Astrocyte of the spinal cord (primary cell): ENCODE measurements at regions not wholly inside any gene's neighbourhood (a gene's known extent, or its start where the extent isn't known, plus 50 kb on each side); places are given as distances from the start of the nearest gene placed in this dataset.

Experiments
- DNase-seq: peaks from one replicate; pipeline ENCODE4 v3.0.0; 2011; ENCODE audit warnings: low read depth, low spot score
- H3K4me3 ChIP-seq: 2 replicates; pipeline ENCODE4 v1.5.1; 2011; ENCODE audit warnings: low read depth, mild to moderate bottlenecking, low read length, moderate library complexity
- in situ Hi-C: cut with HindIII; loops from 2 replicates; pipeline ENCODE4 v1.10.0; 2017; ENCODE audit warnings: low sequenced_read_pairs
- TF ChIP-seq, protein P1 (sequence below): IDR thresholded peaks from 2 replicates; pipeline ENCODE4 v1.5.1; 2012; ENCODE audit warnings: low read depth, mild to moderate bottlenecking, low read length, inconsistent platforms

DNA sequence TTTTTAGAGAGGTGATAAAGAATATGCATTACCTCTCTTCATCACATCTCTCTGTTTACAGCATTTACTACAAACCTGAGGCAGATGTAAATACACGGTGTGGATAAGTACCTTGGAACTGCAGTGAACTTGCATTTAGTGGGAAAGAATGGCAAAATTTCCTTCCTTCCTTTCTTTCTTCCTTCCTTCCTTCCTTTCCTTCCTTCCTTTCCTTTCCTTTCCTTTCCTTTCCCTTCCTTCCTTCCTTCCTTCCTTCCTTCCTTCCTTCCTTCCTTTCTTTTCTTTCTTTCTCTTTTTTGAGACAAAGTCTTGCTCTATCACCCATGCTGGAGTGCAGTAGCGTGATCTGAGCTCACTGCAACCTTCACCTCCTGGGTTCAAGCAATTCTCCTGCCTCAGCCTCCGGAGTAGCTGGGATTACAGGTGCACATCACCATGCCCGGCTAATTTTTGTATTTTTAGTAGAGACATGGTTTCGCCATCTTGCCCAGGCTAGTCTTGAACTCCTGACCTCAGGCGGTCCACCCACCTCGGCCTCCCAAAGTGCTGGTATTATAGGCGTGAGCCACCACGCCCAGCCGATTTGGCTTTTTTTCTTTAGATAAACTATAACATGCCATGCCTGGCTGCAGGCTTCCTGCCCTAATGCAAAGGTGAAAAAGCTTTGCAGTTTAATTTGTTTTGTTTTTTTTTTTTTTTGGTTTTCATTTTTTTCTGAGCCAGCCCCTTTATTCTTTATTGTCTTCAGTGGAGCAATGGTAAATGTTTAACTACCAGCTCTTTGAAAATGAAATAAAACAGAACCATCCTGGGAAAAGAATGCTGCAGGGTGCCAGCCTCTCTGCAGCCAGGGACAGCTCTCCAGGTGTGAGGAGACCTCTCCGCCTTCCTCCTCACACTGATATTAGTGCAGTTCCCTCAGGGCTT lies 64.2 kb upstream of the NEDD9 start:
- no peak for DNase-seq
- in situ Hi-C loops: no loop called here
- H3K4me3 ChIP-seq: no peak overlapping the region
- TF ChIP-seq, protein P1, sequence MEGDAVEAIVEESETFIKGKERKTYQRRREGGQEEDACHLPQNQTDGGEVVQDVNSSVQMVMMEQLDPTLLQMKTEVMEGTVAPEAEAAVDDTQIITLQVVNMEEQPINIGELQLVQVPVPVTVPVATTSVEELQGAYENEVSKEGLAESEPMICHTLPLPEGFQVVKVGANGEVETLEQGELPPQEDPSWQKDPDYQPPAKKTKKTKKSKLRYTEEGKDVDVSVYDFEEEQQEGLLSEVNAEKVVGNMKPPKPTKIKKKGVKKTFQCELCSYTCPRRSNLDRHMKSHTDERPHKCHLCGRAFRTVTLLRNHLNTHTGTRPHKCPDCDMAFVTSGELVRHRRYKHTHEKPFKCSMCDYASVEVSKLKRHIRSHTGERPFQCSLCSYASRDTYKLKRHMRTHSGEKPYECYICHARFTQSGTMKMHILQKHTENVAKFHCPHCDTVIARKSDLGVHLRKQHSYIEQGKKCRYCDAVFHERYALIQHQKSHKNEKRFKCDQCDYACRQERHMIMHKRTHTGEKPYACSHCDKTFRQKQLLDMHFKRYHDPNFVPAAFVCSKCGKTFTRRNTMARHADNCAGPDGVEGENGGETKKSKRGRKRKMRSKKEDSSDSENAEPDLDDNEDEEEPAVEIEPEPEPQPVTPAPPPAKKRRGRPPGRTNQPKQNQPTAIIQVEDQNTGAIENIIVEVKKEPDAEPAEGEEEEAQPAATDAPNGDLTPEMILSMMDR: no peak

DNA sequence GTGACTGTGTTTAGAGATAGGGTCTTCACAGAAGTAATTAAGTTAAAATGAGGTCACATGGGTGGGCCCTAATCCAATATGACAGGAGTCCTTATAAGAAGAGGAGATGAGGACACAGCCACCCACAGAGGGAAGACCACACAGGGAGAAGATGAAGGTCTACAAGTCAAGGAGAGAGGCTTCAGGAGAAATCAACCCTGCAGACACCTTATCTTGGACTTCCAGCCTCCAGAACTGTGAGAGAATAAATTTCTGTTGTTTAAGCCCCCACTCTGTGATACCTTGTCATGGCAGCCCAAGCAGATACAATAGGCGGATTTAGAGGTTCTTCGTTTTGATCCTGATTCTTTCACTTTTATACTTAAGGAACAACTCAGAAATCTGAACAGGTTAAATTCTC lies 63.5 kb upstream of the NEDD9 start:
- TF ChIP-seq, protein P1: no peak
- no peak overlapping the region for H3K4me3 ChIP-seq
- DNase-seq: no peak
- in situ Hi-C loops: no loop called here

DNA sequence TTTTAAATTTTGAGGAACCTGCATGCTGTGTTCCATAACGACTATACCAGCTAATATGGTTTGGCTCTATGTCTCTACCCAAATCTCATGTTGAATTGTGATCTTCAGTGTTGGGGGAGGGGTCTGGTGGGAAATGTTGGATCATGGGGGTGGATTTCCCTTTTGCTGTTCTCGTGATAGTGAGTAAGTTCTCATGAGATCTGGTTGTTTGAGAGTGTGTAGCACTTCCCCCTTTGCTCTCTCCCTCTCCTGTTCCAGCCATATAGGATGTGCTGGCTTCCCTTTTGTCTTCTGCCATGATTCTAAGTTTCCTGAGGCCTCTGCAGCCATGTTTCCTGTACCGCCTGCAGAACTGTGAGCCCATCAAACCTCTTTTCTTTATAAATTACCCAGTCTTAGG lies 61.8 kb upstream of the NEDD9 start:
- TF ChIP-seq, protein P1: no peak
- no peak overlapping the region for H3K4me3 ChIP-seq
- no peak for DNase-seq
- in situ Hi-C loops: no loop called here

DNA sequence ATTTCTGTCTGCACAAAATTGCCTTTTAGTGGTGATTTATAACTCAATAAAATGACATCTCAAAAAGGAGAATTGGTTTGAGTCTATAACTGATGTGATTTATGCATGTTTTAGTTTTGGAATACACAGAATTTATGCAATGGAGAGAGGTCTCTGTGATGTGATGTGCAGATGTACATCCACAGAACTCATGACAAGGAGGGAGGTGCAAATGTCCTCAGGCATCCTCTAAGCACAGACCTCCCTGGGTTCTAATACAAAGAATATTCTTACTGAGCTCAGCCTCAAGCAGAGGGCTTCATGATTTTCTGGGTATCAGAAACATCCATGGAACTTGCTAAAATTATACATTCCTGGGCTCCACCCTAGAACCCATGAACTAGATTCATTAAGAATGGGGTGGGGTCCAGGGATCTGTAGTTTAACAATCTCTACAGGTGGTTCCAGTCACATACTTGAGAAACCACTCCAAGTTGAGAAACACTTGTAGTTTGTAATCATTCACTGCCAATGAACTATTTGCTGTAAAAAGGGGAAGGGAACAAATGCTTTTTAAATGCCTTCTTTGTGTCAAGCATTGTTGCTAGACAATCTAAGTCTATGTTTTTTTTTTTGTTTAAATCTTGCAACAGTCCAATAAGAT lies 60.2 kb upstream of the NEDD9 start:
- in situ Hi-C loops: no loop called here
- DNase-seq: no peak
- H3K4me3 ChIP-seq: no peak overlapping the region
- TF ChIP-seq, protein P1: no peak

DNA sequence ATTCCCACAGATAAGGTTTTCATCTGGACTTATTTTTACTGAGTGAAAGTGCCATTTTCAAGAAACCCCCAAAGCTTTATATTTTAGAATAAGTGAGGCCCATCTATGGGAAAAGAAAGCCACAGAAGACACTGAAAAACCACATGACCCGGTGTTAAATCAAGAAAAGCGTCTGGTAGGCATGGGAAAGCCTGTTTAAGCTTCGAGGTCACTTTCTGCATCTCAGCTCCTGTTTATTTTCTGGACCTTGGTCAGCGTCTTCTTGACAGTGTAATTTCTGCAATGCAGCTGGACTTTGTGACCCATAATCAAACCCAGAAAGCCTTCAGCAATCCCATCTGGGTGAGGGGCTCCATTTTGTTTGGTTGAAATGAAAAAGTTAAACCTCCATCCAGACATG lies 59.6 kb upstream of the NEDD9 start:
- H3K4me3 ChIP-seq: no peak overlapping the region
- in situ Hi-C loops: no loop called here
- TF ChIP-seq, protein P1: no peak
- DNase-seq: no peak

DNA sequence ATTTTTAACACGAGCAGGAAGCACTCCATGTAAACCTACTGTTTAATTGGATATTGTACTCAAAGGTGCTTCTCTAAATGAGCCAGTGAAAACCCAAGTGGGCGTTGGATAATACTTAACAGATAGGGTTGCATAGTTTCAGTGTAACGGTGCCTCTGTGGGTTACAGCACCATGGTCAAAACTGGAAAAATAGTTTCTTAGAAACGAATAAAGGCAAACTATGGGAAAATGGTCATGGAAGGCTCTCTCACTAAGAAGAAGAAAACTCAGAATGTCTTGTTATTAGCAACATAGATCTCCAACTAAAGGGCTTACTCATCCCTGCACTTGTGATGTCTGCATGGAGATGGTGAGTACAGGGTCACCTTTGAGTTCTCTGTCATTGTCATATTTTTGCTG lies 59.1 kb upstream of the NEDD9 start:
- TF ChIP-seq, protein P1: no peak
- in situ Hi-C loops: no loop called here
- no peak overlapping the region for H3K4me3 ChIP-seq
- DNase-seq: no peak
